PFSK-1 (cell line): ENCODE measurements at regions not wholly inside any gene's neighbourhood (a gene's known extent, or its start where the extent isn't known, plus 50 kb on each side); places are given as distances from the start of the nearest gene placed in this dataset.

ENCODE experiments used
- FOXP2 ChIP-seq: optimal IDR thresholded peaks from 2 replicates; pipeline ENCODE3; 2011; ENCODE audit warnings: borderline replicate concordance, control low read depth, inconsistent platforms; ENCODE audit not compliant: insufficient read depth; ENCODE audit errors: extremely low read length, extremely low read depth
- POLR2AphosphoS5 ChIP-seq: IDR thresholded peaks from 2 replicates; pipeline ENCODE4 v1.6.1; 2012; ENCODE audit warnings: low read depth, mild to moderate bottlenecking, control low read depth, low read length, moderate library complexity
- SIN3A ChIP-seq: IDR thresholded peaks from 2 replicates; pipeline ENCODE4 v1.6.1; 2012; ENCODE audit warnings: mild to moderate bottlenecking, low read length, moderate library complexity, borderline replicate concordance; ENCODE audit not compliant: insufficient read depth
- TAF1 ChIP-seq: IDR thresholded peaks from 2 replicates; pipeline ENCODE4 v1.6.1; 2012; ENCODE audit warnings: low read length, control low read depth, borderline replicate concordance; ENCODE audit not compliant: insufficient read depth
- TF ChIP-seq, protein P1 (sequence below), 2 experiments: IDR thresholded peaks; 2 replicates each; pipeline versions ENCODE4 v1.6.1 to v1.8.0; 2011 to 2012; ENCODE audit warnings: low read depth in 2 of 2, low read length in 2 of 2, control low read depth in 1 of 2, inconsistent platforms in 1 of 2, mild to moderate bottlenecking in 1 of 2, moderate library complexity in 1 of 2; ENCODE audit not compliant: insufficient read depth in 1 of 2

DNA sequence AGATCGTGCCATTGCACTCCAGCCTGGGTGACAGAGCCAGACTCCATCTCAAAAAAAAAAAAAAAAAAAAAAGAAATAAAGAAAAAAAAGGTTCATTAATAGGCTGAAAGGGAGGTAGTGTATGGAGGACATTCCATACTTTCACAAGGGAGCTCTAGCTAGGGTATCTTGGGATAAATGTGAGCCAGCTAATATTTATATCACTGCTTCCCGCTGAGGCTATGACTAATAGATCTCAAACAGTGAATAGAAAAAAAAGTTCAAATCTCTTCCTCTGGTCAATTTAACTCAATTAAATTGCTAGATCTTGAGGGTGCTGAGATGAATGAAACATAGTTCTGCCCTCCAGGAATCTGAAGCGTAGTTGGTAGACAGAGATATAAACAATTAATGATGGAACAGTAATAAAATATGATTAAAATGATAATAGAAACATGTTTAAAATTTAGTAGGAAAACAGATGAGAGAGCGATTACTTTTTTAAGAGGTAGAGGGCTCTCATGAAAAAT is 55.7 kb upstream of the SHISA3 start:
- TF ChIP-seq SIN3A, result no peak
- TF ChIP-seq TAF1, result no peak
- TF ChIP-seq FOXP2, result no peak
- TF ChIP-seq, protein P1, sequence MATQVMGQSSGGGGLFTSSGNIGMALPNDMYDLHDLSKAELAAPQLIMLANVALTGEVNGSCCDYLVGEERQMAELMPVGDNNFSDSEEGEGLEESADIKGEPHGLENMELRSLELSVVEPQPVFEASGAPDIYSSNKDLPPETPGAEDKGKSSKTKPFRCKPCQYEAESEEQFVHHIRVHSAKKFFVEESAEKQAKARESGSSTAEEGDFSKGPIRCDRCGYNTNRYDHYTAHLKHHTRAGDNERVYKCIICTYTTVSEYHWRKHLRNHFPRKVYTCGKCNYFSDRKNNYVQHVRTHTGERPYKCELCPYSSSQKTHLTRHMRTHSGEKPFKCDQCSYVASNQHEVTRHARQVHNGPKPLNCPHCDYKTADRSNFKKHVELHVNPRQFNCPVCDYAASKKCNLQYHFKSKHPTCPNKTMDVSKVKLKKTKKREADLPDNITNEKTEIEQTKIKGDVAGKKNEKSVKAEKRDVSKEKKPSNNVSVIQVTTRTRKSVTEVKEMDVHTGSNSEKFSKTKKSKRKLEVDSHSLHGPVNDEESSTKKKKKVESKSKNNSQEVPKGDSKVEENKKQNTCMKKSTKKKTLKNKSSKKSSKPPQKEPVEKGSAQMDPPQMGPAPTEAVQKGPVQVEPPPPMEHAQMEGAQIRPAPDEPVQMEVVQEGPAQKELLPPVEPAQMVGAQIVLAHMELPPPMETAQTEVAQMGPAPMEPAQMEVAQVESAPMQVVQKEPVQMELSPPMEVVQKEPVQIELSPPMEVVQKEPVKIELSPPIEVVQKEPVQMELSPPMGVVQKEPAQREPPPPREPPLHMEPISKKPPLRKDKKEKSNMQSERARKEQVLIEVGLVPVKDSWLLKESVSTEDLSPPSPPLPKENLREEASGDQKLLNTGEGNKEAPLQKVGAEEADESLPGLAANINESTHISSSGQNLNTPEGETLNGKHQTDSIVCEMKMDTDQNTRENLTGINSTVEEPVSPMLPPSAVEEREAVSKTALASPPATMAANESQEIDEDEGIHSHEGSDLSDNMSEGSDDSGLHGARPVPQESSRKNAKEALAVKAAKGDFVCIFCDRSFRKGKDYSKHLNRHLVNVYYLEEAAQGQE (IDR thresholded peaks at IDR 0.05; ENCODE audit: insufficient read depth in 1 of 2, low read depth in 2 of 2, low read length in 2 of 2), result no peak
- TF ChIP-seq POLR2AphosphoS5, result no peak

GRCh38 chr4:42342459-42342858 is 54.8 kb upstream of the SHISA3 start:
- no peak for TF ChIP-seq SIN3A
- TF ChIP-seq POLR2AphosphoS5, result no peak
- no peak for TF ChIP-seq FOXP2
- TF ChIP-seq TAF1, result no peak

- no peak for TF ChIP-seq SIN3A
- no peak for TF ChIP-seq FOXP2
- no peak for TF ChIP-seq TAF1
- no peak for TF ChIP-seq POLR2AphosphoS5
- TF ChIP-seq, protein P1 (IDR thresholded peaks at IDR 0.05; ENCODE audit: insufficient read depth in 1 of 2, low read depth in 2 of 2, low read length in 2 of 2), result no peak
Measured at GRCh38 chr4:42344309-42344708, 53.0 kb upstream of the SHISA3 start.

GRCh38 chr4:42344749-42345148 is 52.5 kb upstream of the SHISA3 start:
- peak; percentile 49; the same call in 1 of the 2 replicates for TF ChIP-seq TAF1
- no peak for TF ChIP-seq POLR2AphosphoS5
- TF ChIP-seq, protein P1 (IDR thresholded peaks at IDR 0.05; ENCODE audit: insufficient read depth in 1 of 2, low read depth in 2 of 2, low read length in 2 of 2), result peak in 1 of 2 experiments; percentile 65; a peak in 1 of 4 replicates

GRCh38 chr4:42345962-42346544 is 51.2 kb upstream of the SHISA3 start:
- TF ChIP-seq SIN3A (no peak), POLR2AphosphoS5 (no peak), TAF1 (no peak), FOXP2 (no peak)
- TF ChIP-seq, protein P1 (IDR thresholded peaks at IDR 0.05; ENCODE audit: insufficient read depth in 1 of 2, low read depth in 2 of 2, low read length in 2 of 2), result no peak
